HepG2 (cell line): ENCODE measurements at regions not wholly inside any gene's neighbourhood (a gene's known extent, or its start where the extent isn't known, plus 50 kb on each side); places are given as distances from the start of the nearest gene placed in this dataset.

ENCODE experiments used
- FOXM1 ChIP-seq: sonication (generic); formaldehyde crosslinking; IDR thresholded peaks from 2 replicates; pipeline ENCODE4 v1.5.0; 2020; ENCODE audit warnings: missing genetic modification reagents
- RAD21 ChIP-seq: fragments of 450-650 bp; formaldehyde crosslinking; IDR thresholded peaks from 2 replicates; pipeline ENCODE4 v1.5.0; 2020; ENCODE audit warnings: mild to moderate bottlenecking
- TF ChIP-seq, protein P1 (sequence below): sonication (generic); formaldehyde crosslinking; IDR thresholded peaks from 2 replicates; pipeline ENCODE4 v1.9.0; 2021; ENCODE audit warnings: missing genetic modification reagents, borderline replicate concordance
- TF ChIP-seq, protein P2 (sequence below): sonication (generic); formaldehyde crosslinking; IDR thresholded peaks from 2 replicates; pipeline ENCODE4 v1.4.0; 2020; ENCODE audit warnings: mild to moderate bottlenecking, missing genetic modification reagents, borderline replicate concordance

DNA sequence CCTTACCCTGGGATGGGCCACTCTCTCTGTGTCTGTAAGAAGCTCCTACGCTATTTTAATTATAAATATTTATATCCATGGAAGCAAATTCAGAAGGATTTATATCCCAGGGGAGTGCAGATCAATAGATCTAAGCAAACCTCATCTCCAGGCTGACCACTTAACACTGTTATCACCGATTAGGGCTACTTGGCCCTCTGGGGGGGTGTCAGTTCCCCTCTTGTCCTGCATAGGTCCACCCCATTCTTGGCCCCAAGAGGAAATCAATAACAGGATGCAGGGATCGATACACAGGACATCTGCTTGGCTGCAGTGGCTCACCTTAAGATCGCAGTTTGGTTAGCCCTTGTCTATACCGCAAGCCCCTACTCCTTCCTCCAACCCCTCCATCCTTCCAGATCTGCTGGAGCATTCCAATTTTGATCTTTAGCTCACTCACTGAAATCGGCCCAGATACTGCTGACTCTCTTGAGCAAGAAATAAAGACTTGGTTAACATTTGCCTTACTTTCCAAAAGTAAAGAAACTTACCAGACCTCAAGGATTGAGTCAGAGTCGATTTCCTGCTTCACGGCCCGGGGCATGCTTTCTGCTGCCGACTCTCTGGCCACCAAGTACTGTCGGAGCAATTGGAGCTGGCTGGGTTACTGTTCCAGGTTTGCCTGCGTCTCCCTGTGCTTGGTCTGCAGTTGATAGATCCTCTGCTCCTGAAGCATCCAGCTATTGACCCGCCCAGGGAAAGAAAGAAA lies 112.3 kb upstream of the PMFBP1 start:
- TF ChIP-seq RAD21 (CRISPR knock-in tag): no peak
- TF ChIP-seq FOXM1 (CRISPR knock-in tag): no peak
- TF ChIP-seq, protein P1, sequence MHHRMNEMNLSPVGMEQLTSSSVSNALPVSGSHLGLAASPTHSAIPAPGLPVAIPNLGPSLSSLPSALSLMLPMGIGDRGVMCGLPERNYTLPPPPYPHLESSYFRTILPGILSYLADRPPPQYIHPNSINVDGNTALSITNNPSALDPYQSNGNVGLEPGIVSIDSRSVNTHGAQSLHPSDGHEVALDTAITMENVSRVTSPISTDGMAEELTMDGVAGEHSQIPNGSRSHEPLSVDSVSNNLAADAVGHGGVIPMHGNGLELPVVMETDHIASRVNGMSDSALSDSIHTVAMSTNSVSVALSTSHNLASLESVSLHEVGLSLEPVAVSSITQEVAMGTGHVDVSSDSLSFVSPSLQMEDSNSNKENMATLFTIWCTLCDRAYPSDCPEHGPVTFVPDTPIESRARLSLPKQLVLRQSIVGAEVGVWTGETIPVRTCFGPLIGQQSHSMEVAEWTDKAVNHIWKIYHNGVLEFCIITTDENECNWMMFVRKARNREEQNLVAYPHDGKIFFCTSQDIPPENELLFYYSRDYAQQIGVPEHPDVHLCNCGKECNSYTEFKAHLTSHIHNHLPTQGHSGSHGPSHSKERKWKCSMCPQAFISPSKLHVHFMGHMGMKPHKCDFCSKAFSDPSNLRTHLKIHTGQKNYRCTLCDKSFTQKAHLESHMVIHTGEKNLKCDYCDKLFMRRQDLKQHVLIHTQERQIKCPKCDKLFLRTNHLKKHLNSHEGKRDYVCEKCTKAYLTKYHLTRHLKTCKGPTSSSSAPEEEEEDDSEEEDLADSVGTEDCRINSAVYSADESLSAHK (CRISPR knock-in tag): no peak
- TF ChIP-seq, protein P2, sequence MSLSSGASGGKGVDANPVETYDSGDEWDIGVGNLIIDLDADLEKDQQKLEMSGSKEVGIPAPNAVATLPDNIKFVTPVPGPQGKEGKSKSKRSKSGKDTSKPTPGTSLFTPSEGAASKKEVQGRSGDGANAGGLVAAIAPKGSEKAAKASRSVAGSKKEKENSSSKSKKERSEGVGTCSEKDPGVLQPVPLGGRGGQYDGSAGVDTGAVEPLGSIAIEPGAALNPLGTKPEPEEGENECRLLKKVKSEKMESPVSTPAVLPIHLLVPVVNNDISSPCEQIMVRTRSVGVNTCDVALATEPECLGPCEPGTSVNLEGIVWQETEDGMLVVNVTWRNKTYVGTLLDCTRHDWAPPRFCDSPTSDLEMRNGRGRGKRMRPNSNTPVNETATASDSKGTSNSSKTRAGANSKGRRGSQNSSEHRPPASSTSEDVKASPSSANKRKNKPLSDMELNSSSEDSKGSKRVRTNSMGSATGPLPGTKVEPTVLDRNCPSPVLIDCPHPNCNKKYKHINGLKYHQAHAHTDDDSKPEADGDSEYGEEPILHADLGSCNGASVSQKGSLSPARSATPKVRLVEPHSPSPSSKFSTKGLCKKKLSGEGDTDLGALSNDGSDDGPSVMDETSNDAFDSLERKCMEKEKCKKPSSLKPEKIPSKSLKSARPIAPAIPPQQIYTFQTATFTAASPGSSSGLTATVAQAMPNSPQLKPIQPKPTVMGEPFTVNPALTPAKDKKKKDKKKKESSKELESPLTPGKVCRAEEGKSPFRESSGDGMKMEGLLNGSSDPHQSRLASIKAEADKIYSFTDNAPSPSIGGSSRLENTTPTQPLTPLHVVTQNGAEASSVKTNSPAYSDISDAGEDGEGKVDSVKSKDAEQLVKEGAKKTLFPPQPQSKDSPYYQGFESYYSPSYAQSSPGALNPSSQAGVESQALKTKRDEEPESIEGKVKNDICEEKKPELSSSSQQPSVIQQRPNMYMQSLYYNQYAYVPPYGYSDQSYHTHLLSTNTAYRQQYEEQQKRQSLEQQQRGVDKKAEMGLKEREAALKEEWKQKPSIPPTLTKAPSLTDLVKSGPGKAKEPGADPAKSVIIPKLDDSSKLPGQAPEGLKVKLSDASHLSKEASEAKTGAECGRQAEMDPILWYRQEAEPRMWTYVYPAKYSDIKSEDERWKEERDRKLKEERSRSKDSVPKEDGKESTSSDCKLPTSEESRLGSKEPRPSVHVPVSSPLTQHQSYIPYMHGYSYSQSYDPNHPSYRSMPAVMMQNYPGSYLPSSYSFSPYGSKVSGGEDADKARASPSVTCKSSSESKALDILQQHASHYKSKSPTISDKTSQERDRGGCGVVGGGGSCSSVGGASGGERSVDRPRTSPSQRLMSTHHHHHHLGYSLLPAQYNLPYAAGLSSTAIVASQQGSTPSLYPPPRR (CRISPR knock-in tag): no peak
